GM19043 (cell line): ENCODE measurements at regions not wholly inside any gene's neighbourhood (a gene's known extent, or its start where the extent isn't known, plus 50 kb on each side); places are given as distances from the start of the nearest gene placed in this dataset.

Experiments
- ATAC-seq: cut with Tn5 transposase; IDR thresholded peaks from one replicate; pipeline ENCODE4 v1.9.1; 2021; ENCODE audit warnings: low read depth; ENCODE audit not compliant: unreplicated experiment

- no peak for ATAC-seq
Observed at GRCh38 chr2:18910843-18911242, 321.5 kb upstream of the NT5C1B start.

GRCh38 chr2:18907937-18908336 is 318.6 kb upstream of the NT5C1B start:
- no peak for ATAC-seq

- no peak for ATAC-seq
Observed at GRCh38 chr2:18907508-18907907, 318.1 kb upstream of the NT5C1B start.

GRCh38 chr2:18903750-18904149 is 314.4 kb upstream of the NT5C1B start:
- peak; percentile 97 for ATAC-seq

- ATAC-seq, result no peak
Observed at GRCh38 chr2:18901242-18901641, 311.9 kb upstream of the NT5C1B start.

GRCh38 chr2:18900691-18901141 is 311.3 kb upstream of the NT5C1B start:
- ATAC-seq, result no peak

GRCh38 chr2:18899725-18900124 is 310.4 kb upstream of the NT5C1B start:
- ATAC-seq, result no peak

- no peak for ATAC-seq
Observed at GRCh38 chr2:18898271-18898670, 308.9 kb upstream of the NT5C1B start.

GRCh38 chr2:18896125-18896764 is 306.9 kb upstream of the NT5C1B start:
- no peak for ATAC-seq

- no peak for ATAC-seq
Observed at GRCh38 chr2:18891600-18892345, 302.4 kb upstream of the NT5C1B start.

GRCh38 chr2:18889565-18890332 is 300.4 kb upstream of the NT5C1B start:
- ATAC-seq, result no peak

GRCh38 chr2:18885457-18885856 is 296.1 kb upstream of the NT5C1B start:
- ATAC-seq, result no peak

GRCh38 chr2:18883616-18884456 is 294.5 kb upstream of the NT5C1B start:
- no peak for ATAC-seq

- no peak for ATAC-seq
Observed at GRCh38 chr2:18871430-18871829, 282.1 kb upstream of the NT5C1B start.

GRCh38 chr2:18870307-18870706 is 280.9 kb upstream of the NT5C1B start:
- no peak for ATAC-seq

- ATAC-seq, result no peak
Observed at GRCh38 chr2:18861951-18862350, 272.6 kb upstream of the NT5C1B start.

- ATAC-seq, result no peak
Observed at GRCh38 chr2:18860179-18860578, 270.8 kb upstream of the NT5C1B start.

GRCh38 chr2:18856765-18857164 is 267.4 kb upstream of the NT5C1B start:
- no peak for ATAC-seq

- peak; percentile 27 for ATAC-seq
Observed at GRCh38 chr2:18855027-18855426, 265.7 kb upstream of the NT5C1B start.

- ATAC-seq, result peak; percentile 71
Observed at GRCh38 chr2:18849841-18850578, 260.6 kb upstream of the NT5C1B start.
